H1 (cell line): ENCODE measurements at regions not wholly inside any gene's neighbourhood (a gene's known extent, or its start where the extent isn't known, plus 50 kb on each side); places are given as distances from the start of the nearest gene placed in this dataset.

Experiments
- BACH1 ChIP-seq: IDR thresholded peaks from 2 replicates; pipeline ENCODE4 v1.6.1; 2012; ENCODE audit warnings: low read length, improper control_type of control experiment
- EP300 ChIP-seq, 2 experiments: IDR thresholded peaks; 1 replicate in 1 of 2; 2 replicates in 1 of 2; pipeline ENCODE4 v1.6.1; 2011 to 2012; ENCODE audit warnings: low read depth in 2 of 2, low read length in 2 of 2, mild to moderate bottlenecking in 2 of 2, borderline replicate concordance in 1 of 2, inconsistent platforms in 1 of 2, moderate library complexity in 1 of 2
- SP4 ChIP-seq: IDR thresholded peaks from 2 replicates; pipeline ENCODE4 v1.6.1; 2012; ENCODE audit warnings: low read length, inconsistent platforms

DNA sequence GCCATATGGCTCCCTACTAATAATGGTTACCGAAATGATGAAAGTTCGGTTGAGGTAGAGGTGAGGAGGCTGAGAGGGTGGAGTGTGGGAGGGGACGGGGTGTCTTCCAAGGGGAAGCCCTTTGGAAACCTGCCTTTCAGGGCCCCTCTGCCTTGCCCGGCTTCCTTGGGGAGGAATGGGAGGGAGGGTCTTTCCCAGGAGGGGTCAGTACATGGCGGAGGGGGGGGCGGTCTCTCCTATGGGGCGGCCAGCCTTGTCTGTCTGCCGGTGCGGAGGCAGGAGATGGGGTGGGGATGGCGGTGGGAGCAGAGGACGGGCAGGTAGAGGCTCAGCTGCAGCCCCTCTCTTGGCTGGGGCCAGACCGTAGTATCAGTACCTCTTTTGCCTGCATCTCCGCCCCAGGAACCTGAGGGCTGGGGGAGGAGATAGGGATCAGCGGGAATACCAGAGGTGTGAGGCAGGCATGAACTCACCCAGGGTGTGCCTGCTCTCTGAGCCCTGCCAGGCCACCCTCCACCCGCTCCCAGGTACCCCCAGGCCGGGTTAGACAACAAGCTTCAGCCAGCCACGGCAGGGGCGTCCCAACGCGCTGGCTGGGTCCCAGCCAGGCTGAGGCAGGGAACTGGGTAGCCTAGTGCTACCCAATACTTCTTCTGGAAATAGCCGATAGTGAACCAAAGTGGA is 79.4 kb upstream of the POU3F1 start (continued):
- TF ChIP-seq EP300 (IDR thresholded peaks at IDR 0.05; ENCODE audit: borderline replicate concordance in 1 of 2, low read depth in 2 of 2, low read length in 2 of 2) (no peak), SP4 (no peak), BACH1 (no peak)
